BJ (cell line): ENCODE measurements at regions not wholly inside any gene's neighbourhood (a gene's known extent, or its start where the extent isn't known, plus 50 kb on each side); places are given as distances from the start of the nearest gene placed in this dataset.

ENCODE experiments used
- CTCF ChIA-PET: fragments of 350-600 bp; formaldehyde crosslinking; extraction: SDS; loops from one replicate; lab custom pipeline; 2021; ENCODE audit warnings: antibody characterized with exemption, inconsistent platforms; lab: Yijun Ruan, JAX
- POLR2A ChIA-PET: fragments of 300-600 bp; sonication (Branson Sonifier 250); formaldehyde crosslinking; extraction: SDS; loops from one replicate; lab custom pipeline; 2021; ENCODE audit warnings: antibody characterized with exemption; lab: Charles Lee
- DNase-seq: peaks from one replicate; pipeline ENCODE4 v3.0.0-alpha.2; 2011; ENCODE audit warnings: low read depth
- H3K27me3 ChIP-seq: 2 replicates; pipeline ENCODE4 v1.6.0; 2011; ENCODE audit warnings: low read length; ENCODE audit not compliant: control insufficient read depth, insufficient read depth
- H3K36me3 ChIP-seq: 2 replicates; pipeline ENCODE4 v1.5.1; 2011; ENCODE audit warnings: low read length; ENCODE audit not compliant: control insufficient read depth, insufficient read depth
- H3K4me3 ChIP-seq: 2 replicates; pipeline ENCODE4 v1.5.1; 2011; ENCODE audit warnings: low read depth, mild to moderate bottlenecking, control low read depth, low read length
- TF ChIP-seq, protein P1 (sequence below): IDR thresholded peaks from 2 replicates; pipeline ENCODE4 v1.5.1; 2011; ENCODE audit warnings: low read depth, mild to moderate bottlenecking, control low read depth, inconsistent platforms, low read length, moderate library complexity; ENCODE audit not compliant: insufficient read depth

DNA sequence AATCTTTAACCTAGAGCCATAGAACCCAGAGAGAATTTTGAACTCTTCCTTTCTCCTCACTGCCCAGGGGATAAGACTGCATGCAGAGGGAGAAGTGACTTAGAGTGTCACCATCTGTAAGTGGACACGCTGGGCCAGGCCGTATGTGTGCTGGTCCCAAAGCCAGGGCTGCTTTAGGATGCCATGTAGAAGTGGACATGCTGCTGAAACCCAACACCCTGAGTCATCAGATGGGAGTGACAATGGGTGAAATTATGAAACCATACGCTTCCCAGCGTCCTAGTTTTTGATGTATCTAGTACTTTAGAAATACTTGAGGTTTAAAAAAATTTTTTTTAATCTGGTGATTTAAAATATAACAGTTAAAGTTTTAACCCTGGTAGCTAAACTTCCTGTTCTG, 191.1 kb downstream of the FNDC1 start:
- ChIA-PET CTCF (no interaction called here), POLR2A (no interaction called here)
- Histone ChIP-seq H3K4me3 (no peak overlapping the region), H3K36me3 (no peaks in the 10 kb centered on the region), H3K27me3 (no peaks in the 10 kb centered on the region)
- TF ChIP-seq, protein P1, sequence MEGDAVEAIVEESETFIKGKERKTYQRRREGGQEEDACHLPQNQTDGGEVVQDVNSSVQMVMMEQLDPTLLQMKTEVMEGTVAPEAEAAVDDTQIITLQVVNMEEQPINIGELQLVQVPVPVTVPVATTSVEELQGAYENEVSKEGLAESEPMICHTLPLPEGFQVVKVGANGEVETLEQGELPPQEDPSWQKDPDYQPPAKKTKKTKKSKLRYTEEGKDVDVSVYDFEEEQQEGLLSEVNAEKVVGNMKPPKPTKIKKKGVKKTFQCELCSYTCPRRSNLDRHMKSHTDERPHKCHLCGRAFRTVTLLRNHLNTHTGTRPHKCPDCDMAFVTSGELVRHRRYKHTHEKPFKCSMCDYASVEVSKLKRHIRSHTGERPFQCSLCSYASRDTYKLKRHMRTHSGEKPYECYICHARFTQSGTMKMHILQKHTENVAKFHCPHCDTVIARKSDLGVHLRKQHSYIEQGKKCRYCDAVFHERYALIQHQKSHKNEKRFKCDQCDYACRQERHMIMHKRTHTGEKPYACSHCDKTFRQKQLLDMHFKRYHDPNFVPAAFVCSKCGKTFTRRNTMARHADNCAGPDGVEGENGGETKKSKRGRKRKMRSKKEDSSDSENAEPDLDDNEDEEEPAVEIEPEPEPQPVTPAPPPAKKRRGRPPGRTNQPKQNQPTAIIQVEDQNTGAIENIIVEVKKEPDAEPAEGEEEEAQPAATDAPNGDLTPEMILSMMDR: no peak
- no peak for DNase-seq

DNA sequence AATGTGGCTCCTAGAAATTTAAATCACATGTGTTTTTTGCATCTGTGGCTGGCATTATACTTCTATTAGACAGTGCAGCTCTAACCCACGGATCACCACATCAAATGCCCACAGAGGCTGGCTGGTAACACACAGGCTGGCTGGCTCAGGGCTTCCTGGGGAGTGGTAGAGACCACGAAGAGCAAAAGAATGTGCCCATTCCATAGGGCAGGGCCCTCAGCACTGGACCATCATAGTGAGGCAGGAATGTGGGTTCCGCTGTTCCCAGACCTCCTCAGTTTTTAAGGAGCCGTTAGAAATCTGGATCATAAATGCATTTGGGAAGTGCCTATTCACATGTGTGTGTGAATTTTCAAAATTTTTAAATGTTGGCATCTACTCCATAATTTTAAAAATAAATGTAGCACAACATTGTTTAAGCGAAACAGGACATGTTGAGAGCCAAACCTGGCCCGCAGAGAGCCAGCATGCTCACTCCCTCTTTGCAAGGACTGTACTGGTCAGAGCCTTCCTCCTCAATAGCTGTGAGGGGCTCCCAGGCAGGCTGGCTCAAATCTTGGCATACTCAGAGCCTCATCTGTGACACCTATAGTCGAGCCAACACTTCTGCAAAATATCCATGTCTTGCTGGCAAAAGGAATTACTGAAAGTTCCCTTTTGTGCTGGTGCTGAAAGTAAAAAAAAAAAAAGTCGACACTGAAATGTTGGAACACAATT, 190.5 kb downstream of the FNDC1 start:
- TF ChIP-seq, protein P1: no peak
- Histone ChIP-seq H3K4me3 (no peak overlapping the region), H3K36me3 (no peaks in the 10 kb centered on the region), H3K27me3 (no peaks in the 10 kb centered on the region)
- no peak for DNase-seq
- CTCF ChIA-PET: no interaction called here
- POLR2A ChIA-PET: no interaction called here

DNA sequence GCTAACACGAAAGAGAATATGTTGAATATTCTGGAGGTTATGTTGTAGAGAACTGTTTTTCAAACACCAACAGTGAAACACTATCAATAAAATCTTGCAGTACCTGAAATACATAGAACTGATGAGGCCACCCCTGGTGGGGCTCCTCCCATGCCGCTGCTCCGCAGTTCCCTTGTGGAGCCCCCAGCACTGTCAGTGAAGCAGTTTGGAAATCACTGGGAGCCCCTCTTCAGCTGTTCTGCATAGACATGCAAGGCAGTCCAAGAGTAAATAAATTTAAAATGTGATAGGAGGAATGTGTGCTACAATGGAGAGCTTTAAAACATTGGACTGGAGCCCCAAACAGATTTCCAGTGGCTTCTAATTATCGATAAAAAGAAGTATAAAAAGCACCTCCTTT, 189.4 kb downstream of the FNDC1 start:
- TF ChIP-seq, protein P1: no peak
- H3K4me3 ChIP-seq: no peak overlapping the region
- ChIA-PET POLR2A (no interaction called here), CTCF (no interaction called here)
- H3K36me3 ChIP-seq: no peaks in the 10 kb centered on the region
- no peaks in the 10 kb centered on the region for H3K27me3 ChIP-seq
- no peak for DNase-seq

DNA sequence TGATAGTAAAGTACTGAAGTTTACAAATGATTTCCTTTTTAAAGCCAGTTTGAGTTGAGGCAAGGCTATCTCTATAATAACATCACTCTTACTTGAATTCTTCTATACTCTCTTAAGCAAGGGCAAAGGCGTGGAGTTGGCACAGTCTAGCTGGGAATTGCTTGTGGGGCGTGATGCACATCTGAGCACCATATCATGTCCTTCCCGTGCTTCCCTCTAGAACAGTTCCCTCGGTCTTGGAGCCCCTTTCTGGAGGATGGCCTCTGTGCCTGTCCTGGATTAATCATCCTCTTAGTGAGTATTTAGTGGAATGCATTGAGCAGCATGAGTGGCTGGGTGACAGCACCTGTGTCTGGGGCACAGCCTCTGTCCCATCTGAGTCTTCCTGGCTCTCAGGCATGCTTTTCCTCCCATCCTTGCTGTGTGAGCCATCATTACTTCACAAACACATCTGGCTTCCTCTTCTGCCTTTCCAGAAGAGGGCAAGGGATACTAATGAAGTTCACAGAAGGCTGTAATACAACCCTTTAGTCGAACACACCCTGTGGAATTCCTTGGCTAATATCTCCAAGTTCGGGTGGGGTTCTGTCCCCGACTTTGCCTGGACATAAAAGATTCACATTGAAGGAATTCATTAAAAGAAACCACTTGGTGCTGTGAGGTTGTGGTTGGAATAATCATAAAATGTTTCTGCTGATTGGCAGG, 188.2 kb downstream of the FNDC1 start:
- Histone ChIP-seq H3K36me3 (no peaks in the 10 kb centered on the region), H3K4me3 (no peak overlapping the region), H3K27me3 (no peaks in the 10 kb centered on the region)
- no peak for DNase-seq
- ChIA-PET POLR2A (no interaction called here), CTCF (no interaction called here)
- TF ChIP-seq, protein P1: no peak

DNA sequence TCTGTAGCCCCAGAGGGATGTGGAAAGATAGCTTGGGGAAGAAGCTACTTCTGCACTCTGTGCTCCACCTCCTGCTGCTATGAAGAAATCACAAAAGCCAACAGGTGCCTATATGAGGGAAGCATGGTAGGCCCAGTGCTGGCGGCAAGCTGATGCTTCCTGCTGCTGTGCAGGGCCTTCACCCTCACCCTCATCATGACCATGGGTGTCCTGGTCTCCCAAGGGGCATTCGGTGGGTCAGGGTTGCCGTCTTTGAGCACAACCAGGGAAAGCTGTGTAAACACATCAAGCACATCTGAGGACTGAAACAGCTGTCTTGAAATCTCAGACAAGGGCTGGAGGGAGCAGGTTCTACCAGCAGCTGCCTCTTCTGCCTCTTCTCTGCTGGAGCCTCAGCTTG, 184.0 kb downstream of the FNDC1 start:
- ChIA-PET POLR2A (no interaction called here), CTCF (no interaction called here)
- DNase-seq: no peak
- TF ChIP-seq, protein P1: no peak
- Histone ChIP-seq H3K36me3 (no peaks in the 10 kb centered on the region), H3K27me3 (no peaks in the 10 kb centered on the region), H3K4me3 (no peak overlapping the region)
